ENCODE measurements at regions not wholly inside any gene's neighbourhood (a gene's known extent, or its start where the extent isn't known, plus 50 kb on each side); places are given as distances from the start of the nearest gene placed in this dataset.

DNA sequence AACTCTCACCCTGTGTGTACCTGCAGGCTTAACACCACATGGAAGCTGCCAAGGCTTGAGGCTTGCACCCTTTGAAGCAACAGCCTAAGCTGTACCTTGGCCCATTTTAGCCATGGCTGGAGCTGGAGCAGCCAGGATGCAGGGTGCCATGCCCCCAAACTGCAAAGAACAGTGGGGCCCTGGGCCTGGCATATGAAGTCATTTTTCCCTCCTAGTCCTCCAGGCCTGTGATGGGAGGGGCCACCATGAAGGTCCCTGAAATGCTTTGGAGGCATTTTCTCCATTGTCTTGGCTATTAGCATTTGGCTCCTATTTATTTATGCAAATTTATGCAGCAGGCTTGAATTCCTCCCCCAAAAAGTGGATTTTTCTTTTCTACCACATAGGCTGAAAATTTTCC lies 238.4 kb downstream of the CDCA7 start:
- peaks cover 3 to 33% (median 5%) of the 10 kb centered on the region in 3 donors for H3K4me1 ChIP-seq
- intact Hi-C loops (cut with DNase I) = no loop called here

DNA sequence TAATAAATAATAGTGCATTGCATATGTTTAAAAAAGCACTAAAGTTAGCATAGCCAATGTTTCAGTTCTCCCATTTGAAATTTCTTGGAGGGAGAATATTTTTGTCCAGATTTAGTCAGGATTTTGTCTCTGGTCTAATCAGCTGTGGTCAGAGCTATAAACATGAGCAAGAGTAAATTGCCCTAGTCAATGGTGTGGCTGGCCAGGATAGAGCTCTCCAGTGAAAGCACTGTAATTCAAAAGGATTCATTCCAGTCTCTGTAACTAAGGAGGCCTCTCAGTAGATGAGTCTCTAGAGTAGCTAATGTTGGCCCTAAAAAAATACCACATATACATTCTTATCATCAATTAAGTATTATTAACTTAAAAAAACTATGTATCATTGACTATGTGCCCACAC lies 241.6 kb downstream of the CDCA7 start:
- H3K27me3 ChIP-seq = no peaks in the 10 kb centered on the region
- no peaks in the 10 kb centered on the region for H3K36me3 ChIP-seq
- H3K9me3 ChIP-seq = peaks cover 0 to 11% (median 8%) of the 10 kb centered on the region in 3 donors
- DNase-seq = no peak
- peaks cover 0 to 10% (median 0%) of the 10 kb centered on the region in 3 donors for H3K4me1 ChIP-seq
- no peak for TF ChIP-seq CTCF (IDR thresholded peaks at IDR 0.05)
- no peak for TF ChIP-seq POLR2A (IDR thresholded peaks at IDR 0.05)
- intact Hi-C loops (cut with DNase I) = no loop called here
- H3K4me3 ChIP-seq = no peak overlapping the region
- no peak overlapping the region for H3K27ac ChIP-seq

More for the DNA sequence above, 238.4 kb downstream of the CDCA7 start:
- H3K36me3 ChIP-seq = no peaks in the 10 kb centered on the region
- H3K27ac ChIP-seq = no peak overlapping the region
- peaks cover 0 to 11% (median 8%) of the 10 kb centered on the region in 3 donors for H3K9me3 ChIP-seq
- no peaks in the 10 kb centered on the region for H3K27me3 ChIP-seq
- no peak for DNase-seq
- H3K4me3 ChIP-seq = no peak overlapping the region
- no peak for TF ChIP-seq POLR2A (IDR thresholded peaks at IDR 0.05)
- no peak for TF ChIP-seq CTCF (IDR thresholded peaks at IDR 0.05)

- Histone ChIP-seq H3K27ac (no peak overlapping the region), H3K36me3 (no peaks in the 10 kb centered on the region), H3K27me3 (no peaks in the 10 kb centered on the region), H3K9me3 (peaks cover 0 to 1% (median 0%) of the 10 kb centered on the region in 3 donors), H3K4me1 (peaks cover 0 to 7% (median 0%) of the 10 kb centered on the region in 3 donors), H3K4me3 (no peak overlapping the region)
- intact Hi-C loops (cut with DNase I) = no loop called here
- TF ChIP-seq CTCF (IDR thresholded peaks at IDR 0.05) (no peak), POLR2A (IDR thresholded peaks at IDR 0.05) (no peak)
- no peak for DNase-seq
Measured at GRCh38 chr2:173598525-173598924, 243.9 kb downstream of the CDCA7 start.

DNA sequence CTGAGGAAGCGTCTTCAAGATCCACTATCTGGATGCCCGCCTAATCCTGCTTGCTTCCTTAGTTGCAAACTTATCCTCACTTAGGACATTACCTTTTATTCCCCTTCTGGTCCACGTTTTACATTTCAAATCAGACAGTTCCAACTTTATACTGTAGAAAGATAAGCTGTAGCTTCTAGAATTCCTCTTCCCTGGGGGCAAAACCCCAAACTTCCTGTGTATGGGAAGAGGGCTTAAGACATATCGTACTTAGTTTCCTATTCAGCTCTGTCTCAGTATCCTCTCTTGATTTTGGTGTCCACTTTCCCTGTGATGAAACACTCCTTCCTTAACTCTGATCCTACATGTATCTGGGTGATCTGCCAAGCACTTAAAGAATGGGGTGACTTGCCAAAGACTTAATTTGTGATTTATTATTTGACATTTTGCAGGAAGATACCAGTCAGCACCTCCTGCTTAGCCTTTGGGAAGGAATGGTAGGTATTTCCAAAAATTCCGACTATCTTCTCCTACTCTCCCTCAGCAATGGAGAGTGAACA lies 245.2 kb downstream of the CDCA7 start:
- TF ChIP-seq CTCF (IDR thresholded peaks at IDR 0.05) = no peak
- no peak for TF ChIP-seq POLR2A (IDR thresholded peaks at IDR 0.05)
- WGBS, 2 donors = 50% methylated on average over 5 of the region's 5 CpGs
- no peak for DNase-seq
- intact Hi-C loops (cut with DNase I) = no loop called here
- peaks cover 0 to 7% (median 0%) of the 10 kb centered on the region in 3 donors for H3K4me1 ChIP-seq
- H3K36me3 ChIP-seq = no peaks in the 10 kb centered on the region
- H3K9me3 ChIP-seq = no peaks in the 10 kb centered on the region
- H3K27ac ChIP-seq = no peak overlapping the region
- no peaks in the 10 kb centered on the region for H3K27me3 ChIP-seq
- no peak overlapping the region for H3K4me3 ChIP-seq

DNA sequence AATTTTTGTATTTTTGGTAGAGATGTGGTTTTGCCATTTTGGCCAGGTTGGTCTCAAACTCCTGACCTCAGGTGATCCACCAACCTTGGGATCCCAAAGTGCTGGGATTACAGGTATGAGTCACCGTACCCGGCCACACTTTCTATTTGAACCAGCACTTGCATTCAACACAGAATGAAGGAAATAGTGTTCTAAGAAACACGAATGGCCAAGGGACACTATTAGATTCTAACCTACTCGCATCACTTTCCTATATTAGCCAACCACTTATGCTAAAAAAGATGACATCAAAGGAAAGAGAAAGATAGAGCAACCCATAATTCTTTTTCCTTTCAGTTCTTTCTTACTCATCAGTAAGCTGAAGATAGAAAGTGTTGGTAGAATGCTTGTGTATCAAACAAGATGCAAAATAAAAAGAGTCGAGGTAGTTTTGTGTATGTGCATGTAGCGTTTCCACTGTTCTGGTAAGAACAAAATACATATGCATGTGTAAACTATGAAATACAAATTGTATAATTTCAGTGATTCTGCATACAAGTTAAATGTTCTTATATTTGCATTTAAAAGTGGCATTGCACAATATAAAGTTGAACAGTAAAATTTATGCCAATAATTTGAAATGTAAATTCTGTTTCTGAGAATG lies 247.6 kb downstream of the CDCA7 start:
- H3K27me3 ChIP-seq = no peaks in the 10 kb centered on the region
- H3K4me3 ChIP-seq = no peak overlapping the region
- H3K36me3 ChIP-seq = no peaks in the 10 kb centered on the region
- H3K27ac ChIP-seq = no peak overlapping the region
- H3K4me1 ChIP-seq = peaks cover 0 to 7% (median 0%) of the 10 kb centered on the region in 3 donors
- TF ChIP-seq CTCF (IDR thresholded peaks at IDR 0.05) (no peak), POLR2A (IDR thresholded peaks at IDR 0.05) (no peak)
- intact Hi-C loops (cut with DNase I) = no loop called here
- DNase-seq = no peak
- WGBS, 2 donors = 78 to 89% methylated on average over 6 of the region's 6 CpGs
- H3K9me3 ChIP-seq = no peaks in the 10 kb centered on the region
